Adrenal gland (tissue), 9 donors: ENCODE measurements at regions not wholly inside any gene's neighbourhood (a gene's known extent, or its start where the extent isn't known, plus 50 kb on each side); places are given as distances from the start of the nearest gene placed in this dataset.

Experiments
- DNase-seq, 7 donors: peaks; one replicate each; pipeline ENCODE4 v3.0.0-alpha.2; 2019 to 2020
- H3K27ac ChIP-seq, 5 donors: fragments of 200-600 bp; sonication (generic) in 4 of 5; 1 replicate in 3 of 5; 2 replicates in 2 of 5; pipeline versions ENCODE4 v1.5.1 to v1.8.0; 2016 to 2020; ENCODE audit warnings: mild to moderate bottlenecking in 1 of 5
- H3K27me3 ChIP-seq: fragments of 200-600 bp; 2 replicates; pipeline ENCODE4 v1.8.0; 2021
- H3K36me3 ChIP-seq, 2 donors: fragments of 200-600 bp; replicated peaks in 1 of 2; 1 replicate in 1 of 2; 2 replicates in 1 of 2; pipeline versions ENCODE4 v1.5.1 to v1.8.0; 2018 to 2022
- H3K4me1 ChIP-seq, 2 donors: fragments of 200-600 bp; replicated peaks in 1 of 2; 1 replicate in 1 of 2; 2 replicates in 1 of 2; pipeline versions ENCODE4 v1.5.1 to v1.8.0; 2018 to 2021
- H3K4me3 ChIP-seq, 4 donors: fragments of 200-600 bp; sonication (generic) in 3 of 4; one replicate each; pipeline ENCODE4 v1.5.1; 2016 to 2018
- H3K9me3 ChIP-seq, 3 donors: fragments of 200-600 bp; sonication (generic) in 1 of 3; replicated peaks in 1 of 3; 1 replicate in 2 of 3; 2 replicates in 1 of 3; pipeline versions ENCODE4 v1.5.1 to v1.8.0; 2016 to 2021
- POLR2A ChIP-seq, 2 donors: fragments of 450-650 bp; IDR thresholded peaks; one replicate each; pipeline ENCODE4 v1.6.1; 2017; ENCODE audit warnings: antibody characterized with exemption in 2 of 2, mild to moderate bottlenecking in 2 of 2, moderate library complexity in 1 of 2
- WGBS, 4 donors: extraction: QIAGEN DNeasy Blood & Tissue Kit in 2 of 4; methylation state at CpG; one replicate each; pipeline versions ENCODE4 v1.1.5 to v1.1.7; 2013 to 2017; 5-methylcytosine and 5-hydroxymethylcytosine counted together
- intact Hi-C, 2 donors: fragments of 100-400 bp; cut with DNase I; formaldehyde crosslinking; loops; one replicate each; pipeline versions ENCODE4 v1.14.1 to v1.15.0; 2022 to 2023
- TF ChIP-seq, protein P1 (sequence below), 6 experiments: fragments of 450-650 bp in 4 of 6; fragments of 200-600 bp in 2 of 6; sonication (generic) in 1 of 6; IDR thresholded peaks; 1 replicate in 5 of 6; 2 replicates in 1 of 6; pipeline versions ENCODE4 v1.5.1 to v1.8.0; 2016 to 2021; ENCODE audit warnings: antibody characterized with exemption in 6 of 6, mild to moderate bottlenecking in 2 of 6, moderate library complexity in 1 of 6
- donor health status: healthy with polysubstance abuse.
- donor health status: Bipolar disorder and iron deficiency.
- donor health status: DM: yes; HTN: yes; CAD: no.
- donor health status: DM: no; HTN: no; CAD: no.
- donor health status: DM: no; HTN: no; CAD: no.

DNA sequence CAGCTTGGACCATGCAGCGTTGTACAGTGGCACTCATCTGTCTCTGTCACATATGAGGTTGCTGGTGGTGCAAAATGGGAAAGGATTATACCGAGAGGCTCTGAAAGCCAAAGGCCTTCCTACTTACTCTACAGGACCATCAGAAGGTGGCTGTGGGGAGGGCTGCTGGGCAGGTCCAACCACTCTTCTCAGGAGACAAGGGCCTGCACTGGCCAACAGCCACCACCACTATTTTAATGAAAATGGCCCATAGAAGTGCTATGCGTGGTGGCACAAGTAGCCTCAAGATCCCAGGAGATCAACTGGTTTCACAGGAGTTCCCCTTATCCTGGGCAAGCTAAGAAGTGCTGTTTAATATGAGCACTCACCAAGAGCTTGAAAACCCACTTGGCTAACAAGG is 52.3 kb downstream of the MRPL57 start:
- Histone ChIP-seq H3K27ac (no peak overlapping the region), H3K36me3 (no peaks in the 10 kb centered on the region), H3K27me3 (no peaks in the 10 kb centered on the region), H3K4me1 (no peaks in the 10 kb centered on the region), H3K4me3 (no peak overlapping the region), H3K9me3 (no peaks in the 10 kb centered on the region)
- 68 to 85% (median 84%) methylated on average over 3 of the region's 3 CpGs for WGBS, 4 donors
- TF ChIP-seq POLR2A (IDR thresholded peaks at IDR 0.05): no peak
- TF ChIP-seq, protein P1, sequence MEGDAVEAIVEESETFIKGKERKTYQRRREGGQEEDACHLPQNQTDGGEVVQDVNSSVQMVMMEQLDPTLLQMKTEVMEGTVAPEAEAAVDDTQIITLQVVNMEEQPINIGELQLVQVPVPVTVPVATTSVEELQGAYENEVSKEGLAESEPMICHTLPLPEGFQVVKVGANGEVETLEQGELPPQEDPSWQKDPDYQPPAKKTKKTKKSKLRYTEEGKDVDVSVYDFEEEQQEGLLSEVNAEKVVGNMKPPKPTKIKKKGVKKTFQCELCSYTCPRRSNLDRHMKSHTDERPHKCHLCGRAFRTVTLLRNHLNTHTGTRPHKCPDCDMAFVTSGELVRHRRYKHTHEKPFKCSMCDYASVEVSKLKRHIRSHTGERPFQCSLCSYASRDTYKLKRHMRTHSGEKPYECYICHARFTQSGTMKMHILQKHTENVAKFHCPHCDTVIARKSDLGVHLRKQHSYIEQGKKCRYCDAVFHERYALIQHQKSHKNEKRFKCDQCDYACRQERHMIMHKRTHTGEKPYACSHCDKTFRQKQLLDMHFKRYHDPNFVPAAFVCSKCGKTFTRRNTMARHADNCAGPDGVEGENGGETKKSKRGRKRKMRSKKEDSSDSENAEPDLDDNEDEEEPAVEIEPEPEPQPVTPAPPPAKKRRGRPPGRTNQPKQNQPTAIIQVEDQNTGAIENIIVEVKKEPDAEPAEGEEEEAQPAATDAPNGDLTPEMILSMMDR (IDR thresholded peaks at IDR 0.05): no peak
- intact Hi-C loops: no loop called here
- DNase-seq: no peak

- Histone ChIP-seq H3K27ac (no peak overlapping the region), H3K4me3 (no peak overlapping the region), H3K4me1 (no peaks in the 10 kb centered on the region), H3K36me3 (no peaks in the 10 kb centered on the region), H3K9me3 (no peaks in the 10 kb centered on the region), H3K27me3 (no peaks in the 10 kb centered on the region)
- TF ChIP-seq, protein P1 (IDR thresholded peaks at IDR 0.05): no peak
- TF ChIP-seq POLR2A (IDR thresholded peaks at IDR 0.05): no peak
- 87 to 94% (median 88%) methylated on average over 7 of the region's 7 CpGs for WGBS, 4 donors
- intact Hi-C loops: no loop called here
- DNase-seq: no peak
Measured at GRCh38 chr13:21229241-21230024, 53.0 kb downstream of the MRPL57 start.

- Histone ChIP-seq H3K9me3 (no peaks in the 10 kb centered on the region), H3K27me3 (no peaks in the 10 kb centered on the region), H3K4me3 (no peak overlapping the region), H3K27ac (no peak overlapping the region), H3K36me3 (no peaks in the 10 kb centered on the region), H3K4me1 (no peaks in the 10 kb centered on the region)
- no peak for TF ChIP-seq POLR2A (IDR thresholded peaks at IDR 0.05)
- TF ChIP-seq, protein P1 (IDR thresholded peaks at IDR 0.05): no peak
- intact Hi-C loops: no loop called here
- 63 to 78% (median 71%) methylated on average over 3 of the region's 3 CpGs for WGBS, 4 donors
- no peak for DNase-seq
Measured at GRCh38 chr13:21230516-21230915, 54.1 kb downstream of the MRPL57 start.

DNA sequence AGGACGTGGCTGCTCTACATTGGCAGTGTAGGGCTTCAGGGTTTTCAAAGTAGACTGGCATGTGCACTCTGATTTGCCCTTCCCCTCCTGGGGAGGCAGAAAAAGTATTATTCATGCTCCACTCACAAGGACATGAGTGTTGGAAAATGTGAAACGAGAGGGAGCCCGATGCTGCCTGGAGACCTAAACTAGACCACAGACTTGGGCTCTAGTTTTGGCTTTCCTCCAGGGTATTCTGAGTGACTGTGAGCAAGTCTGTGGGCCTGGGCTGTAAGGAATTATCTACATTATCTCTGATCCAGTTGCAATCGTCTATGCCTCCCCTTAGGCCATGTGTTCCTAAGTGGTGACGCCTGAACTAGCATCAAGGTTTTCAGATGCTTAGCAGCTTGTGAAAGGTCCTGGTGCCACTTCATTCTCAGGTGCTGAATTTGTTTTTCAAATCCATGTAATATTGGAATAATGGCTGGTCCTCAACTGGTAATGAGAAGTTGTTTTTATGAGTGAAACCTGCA is 55.0 kb downstream of the MRPL57 start:
- intact Hi-C loops: no loop called here
- Histone ChIP-seq H3K27ac (no peak overlapping the region), H3K4me1 (no peaks in the 10 kb centered on the region), H3K4me3 (no peak overlapping the region), H3K9me3 (no peaks in the 10 kb centered on the region), H3K36me3 (no peaks in the 10 kb centered on the region), H3K27me3 (no peaks in the 10 kb centered on the region)
- WGBS, 4 donors: 67 to 84% (median 75%) methylated on average over 4 to 5 of the region's 5 CpGs
- no peak for DNase-seq
- TF ChIP-seq, protein P1 (IDR thresholded peaks at IDR 0.05): no peak
- TF ChIP-seq POLR2A (IDR thresholded peaks at IDR 0.05): no peak
